Bronchial epithelial cell (primary cell): ENCODE measurements at regions not wholly inside any gene's neighbourhood (a gene's known extent, or its start where the extent isn't known, plus 50 kb on each side); places are given as distances from the start of the nearest gene placed in this dataset.

ENCODE experiments used
- DNase-seq: peaks from one replicate; pipeline ENCODE4 v3.0.0-alpha.2; 2010; ENCODE audit warnings: low read depth
- FAIRE-seq: peaks from 2 replicates; lab custom pipeline; 2011; peaks lifted over from hg19 to GRCh38; lab: Jason Lieb, UNC
- H3K27me3 ChIP-seq: 2 replicates; pipeline ENCODE4 v1.5.1; 2011; ENCODE audit warnings: low read length; ENCODE audit not compliant: control insufficient read depth, insufficient read depth
- H3K36me3 ChIP-seq: 2 replicates; pipeline ENCODE4 v1.5.1; 2011; ENCODE audit warnings: low read length; ENCODE audit not compliant: control insufficient read depth, insufficient read depth
- H3K4me3 ChIP-seq: 2 replicates; pipeline ENCODE4 v1.5.1; 2011; ENCODE audit warnings: mild to moderate bottlenecking, low read depth, low read length, control low read depth
- CTCF ChIP-seq: IDR thresholded peaks from 2 replicates; pipeline ENCODE4 v1.5.1; 2011; ENCODE audit warnings: mild to moderate bottlenecking, moderate library complexity, low read length, control low read depth, inconsistent platforms; ENCODE audit not compliant: insufficient read depth, severe bottlenecking

GRCh38 chr5:169445191-169445590, 138.4 kb upstream of the SPDL1 start:
- DNase-seq, result no peak
- H3K4me3 ChIP-seq, result no peak overlapping the region
- TF ChIP-seq CTCF, result no peak
- no peak for FAIRE-seq
- H3K36me3 ChIP-seq, result no peaks in the 10 kb centered on the region
- peaks cover 5% of the 10 kb centered on the region for H3K27me3 ChIP-seq

GRCh38 chr5:169442913-169443784, 140.4 kb upstream of the SPDL1 start:
- no peak for TF ChIP-seq CTCF
- DNase-seq, result no peak
- no peak overlapping the region for H3K4me3 ChIP-seq
- peaks cover 5% of the 10 kb centered on the region for H3K27me3 ChIP-seq
- no peaks in the 10 kb centered on the region for H3K36me3 ChIP-seq
- FAIRE-seq, result no peak

- DNase-seq, result no peak
- no peak for TF ChIP-seq CTCF
- FAIRE-seq, result no peak
- peaks cover 5% of the 10 kb centered on the region for H3K27me3 ChIP-seq
- no peak overlapping the region for H3K4me3 ChIP-seq
- H3K36me3 ChIP-seq, result no peaks in the 10 kb centered on the region
Measured at GRCh38 chr5:169442403-169442874, 141.1 kb upstream of the SPDL1 start.

GRCh38 chr5:169440107-169440705, 139.3 kb upstream of the SLIT3 start:
- peaks cover 5% of the 10 kb centered on the region for H3K27me3 ChIP-seq
- TF ChIP-seq CTCF, result no peak
- DNase-seq, result no peak
- H3K4me3 ChIP-seq, result no peak overlapping the region
- no peak for FAIRE-seq
- H3K36me3 ChIP-seq, result no peaks in the 10 kb centered on the region

GRCh38 chr5:169439362-169439761, 138.4 kb upstream of the SLIT3 start:
- Histone ChIP-seq H3K4me3 (no peak overlapping the region), H3K27me3 (peaks cover 5% of the 10 kb centered on the region), H3K36me3 (no peaks in the 10 kb centered on the region)
- DNase-seq, result no peak
- no peak for TF ChIP-seq CTCF
- FAIRE-seq, result no peak
